Ishikawa (cell line): ENCODE measurements at regions not wholly inside any gene's neighbourhood (a gene's known extent, or its start where the extent isn't known, plus 50 kb on each side); places are given as distances from the start of the nearest gene placed in this dataset.

Source experiments
- CREB1 ChIP-seq: IDR thresholded peaks from 2 replicates; pipeline ENCODE4 v1.6.1; 2012; ENCODE audit warnings: low read depth
- EP300 ChIP-seq: IDR thresholded peaks from 2 replicates; pipeline ENCODE4 v1.6.1; 2012; ENCODE audit warnings: borderline replicate concordance
- NFIC ChIP-seq: IDR thresholded peaks from 2 replicates; pipeline ENCODE4 v1.6.1; 2012
- RAD21 ChIP-seq: IDR thresholded peaks from 2 replicates; pipeline ENCODE4 v1.6.1; 2012; ENCODE audit warnings: low read depth
- TCF12 ChIP-seq: IDR thresholded peaks from 2 replicates; pipeline ENCODE4 v1.6.1; 2012; ENCODE audit warnings: low read depth
- YY1 ChIP-seq: IDR thresholded peaks from 2 replicates; pipeline ENCODE4 v1.6.1; 2012; ENCODE audit warnings: low read depth
- TF ChIP-seq, protein P1 (sequence below): IDR thresholded peaks from 2 replicates; pipeline ENCODE4 v1.6.1; 2012
- TF ChIP-seq, protein P2 (sequence below): IDR thresholded peaks from 2 replicates; pipeline ENCODE4 v1.6.1; 2012; ENCODE audit warnings: low read depth, mild to moderate bottlenecking

DNA sequence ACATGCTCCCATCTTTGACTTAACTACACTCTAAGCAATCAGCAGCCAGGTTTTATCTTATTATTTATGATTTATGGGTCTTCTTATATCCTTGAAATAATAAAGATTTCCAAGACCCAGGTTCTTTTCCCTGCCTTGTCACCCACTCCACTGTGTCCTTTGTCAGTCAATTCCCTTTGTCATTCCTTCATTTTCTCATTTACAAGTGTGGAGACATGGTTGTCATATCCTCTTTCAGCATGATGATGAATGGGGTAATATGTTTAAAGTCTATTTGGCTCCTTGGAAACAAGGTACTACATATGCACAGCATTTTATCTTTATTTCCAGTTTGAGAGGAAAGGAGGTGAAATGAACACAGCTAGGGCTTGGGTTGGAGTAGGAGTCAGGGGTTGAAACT, 521.8 kb downstream of the LMO7 start:
- TF ChIP-seq, protein P1, sequence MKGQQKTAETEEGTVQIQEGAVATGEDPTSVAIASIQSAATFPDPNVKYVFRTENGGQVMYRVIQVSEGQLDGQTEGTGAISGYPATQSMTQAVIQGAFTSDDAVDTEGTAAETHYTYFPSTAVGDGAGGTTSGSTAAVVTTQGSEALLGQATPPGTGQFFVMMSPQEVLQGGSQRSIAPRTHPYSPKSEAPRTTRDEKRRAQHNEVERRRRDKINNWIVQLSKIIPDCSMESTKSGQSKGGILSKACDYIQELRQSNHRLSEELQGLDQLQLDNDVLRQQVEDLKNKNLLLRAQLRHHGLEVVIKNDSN: no peak
- no peak for TF ChIP-seq RAD21
- TF ChIP-seq, protein P2, sequence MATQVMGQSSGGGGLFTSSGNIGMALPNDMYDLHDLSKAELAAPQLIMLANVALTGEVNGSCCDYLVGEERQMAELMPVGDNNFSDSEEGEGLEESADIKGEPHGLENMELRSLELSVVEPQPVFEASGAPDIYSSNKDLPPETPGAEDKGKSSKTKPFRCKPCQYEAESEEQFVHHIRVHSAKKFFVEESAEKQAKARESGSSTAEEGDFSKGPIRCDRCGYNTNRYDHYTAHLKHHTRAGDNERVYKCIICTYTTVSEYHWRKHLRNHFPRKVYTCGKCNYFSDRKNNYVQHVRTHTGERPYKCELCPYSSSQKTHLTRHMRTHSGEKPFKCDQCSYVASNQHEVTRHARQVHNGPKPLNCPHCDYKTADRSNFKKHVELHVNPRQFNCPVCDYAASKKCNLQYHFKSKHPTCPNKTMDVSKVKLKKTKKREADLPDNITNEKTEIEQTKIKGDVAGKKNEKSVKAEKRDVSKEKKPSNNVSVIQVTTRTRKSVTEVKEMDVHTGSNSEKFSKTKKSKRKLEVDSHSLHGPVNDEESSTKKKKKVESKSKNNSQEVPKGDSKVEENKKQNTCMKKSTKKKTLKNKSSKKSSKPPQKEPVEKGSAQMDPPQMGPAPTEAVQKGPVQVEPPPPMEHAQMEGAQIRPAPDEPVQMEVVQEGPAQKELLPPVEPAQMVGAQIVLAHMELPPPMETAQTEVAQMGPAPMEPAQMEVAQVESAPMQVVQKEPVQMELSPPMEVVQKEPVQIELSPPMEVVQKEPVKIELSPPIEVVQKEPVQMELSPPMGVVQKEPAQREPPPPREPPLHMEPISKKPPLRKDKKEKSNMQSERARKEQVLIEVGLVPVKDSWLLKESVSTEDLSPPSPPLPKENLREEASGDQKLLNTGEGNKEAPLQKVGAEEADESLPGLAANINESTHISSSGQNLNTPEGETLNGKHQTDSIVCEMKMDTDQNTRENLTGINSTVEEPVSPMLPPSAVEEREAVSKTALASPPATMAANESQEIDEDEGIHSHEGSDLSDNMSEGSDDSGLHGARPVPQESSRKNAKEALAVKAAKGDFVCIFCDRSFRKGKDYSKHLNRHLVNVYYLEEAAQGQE: no peak
- no peak for TF ChIP-seq EP300
- no peak for TF ChIP-seq YY1
- no peak for TF ChIP-seq CREB1
- no peak for TF ChIP-seq NFIC
- TF ChIP-seq TCF12: no peak
